Smooth muscle cell (in vitro differentiated cells): ENCODE measurements at regions not wholly inside any gene's neighbourhood (a gene's known extent, or its start where the extent isn't known, plus 50 kb on each side); places are given as distances from the start of the nearest gene placed in this dataset.

ENCODE experiments used
- DNase-seq: peaks from one replicate; lab custom pipeline; 2025; ENCODE audit not compliant: unreplicated experiment; lab: John Stamatoyannopoulos, UW
- H2AFZ ChIP-seq: fragments of 200-600 bp; sonication (generic); 2 replicates; pipeline ENCODE4 v1.6.0; 2016; ENCODE audit warnings: antibody characterized with exemption, low read depth, mild to moderate bottlenecking
- H3F3A ChIP-seq: fragments of 200-600 bp; sonication (generic); 2 replicates; pipeline ENCODE4 v1.6.0; 2017; ENCODE audit warnings: antibody characterized with exemption, low read depth
- H3K27ac ChIP-seq: fragments of 200-600 bp; sonication (generic); 2 replicates; pipeline ENCODE4 v1.5.1; 2016; ENCODE audit warnings: low read depth, mild to moderate bottlenecking
- H3K27me3 ChIP-seq: fragments of 200-600 bp; sonication (generic); 2 replicates; pipeline ENCODE4 v1.6.1; 2016; ENCODE audit warnings: low read depth, mild to moderate bottlenecking
- H3K36me3 ChIP-seq: fragments of 200-600 bp; sonication (generic); 2 replicates; pipeline ENCODE4 v1.5.1; 2016; ENCODE audit warnings: low read depth
- H3K4me1 ChIP-seq: fragments of 200-600 bp; sonication (generic); 2 replicates; pipeline ENCODE4 v1.5.1; 2016; ENCODE audit warnings: low read depth
- H3K4me2 ChIP-seq: fragments of 200-600 bp; sonication (generic); 2 replicates; pipeline ENCODE4 v1.6.0; 2016; ENCODE audit warnings: mild to moderate bottlenecking
- H3K4me3 ChIP-seq: fragments of 200-600 bp; sonication (generic); 2 replicates; pipeline ENCODE4 v1.5.1; 2016; ENCODE audit warnings: mild to moderate bottlenecking
- H3K79me2 ChIP-seq: fragments of 200-600 bp; sonication (generic); 2 replicates; pipeline ENCODE4 v1.6.0; 2016; ENCODE audit warnings: low read depth, mild to moderate bottlenecking
- H3K9ac ChIP-seq: fragments of 200-600 bp; sonication (generic); 2 replicates; pipeline ENCODE4 v1.6.0; 2016; ENCODE audit warnings: low read depth
- H3K9me3 ChIP-seq: fragments of 200-600 bp; sonication (generic); replicated peaks from 2 replicates; pipeline ENCODE4 v1.5.1; 2016; ENCODE audit warnings: low read depth
- H4K20me1 ChIP-seq: fragments of 200-600 bp; sonication (generic); 2 replicates; pipeline ENCODE4 v1.6.0; 2016; ENCODE audit warnings: low read depth
- WGBS: methylation state at CpG from one replicate; pipeline ENCODE4 v1.1.7; 2016; ENCODE audit warnings: low lambda C conversion rate; 5-methylcytosine and 5-hydroxymethylcytosine counted together
- TF ChIP-seq, protein P1 (sequence below): fragments of 200-600 bp; sonication (generic); IDR thresholded peaks from 2 replicates; pipeline ENCODE4 v1.5.1; 2017; ENCODE audit warnings: borderline replicate concordance, mild to moderate bottlenecking, antibody characterized with exemption; ENCODE audit not compliant: insufficient read depth, poor library complexity, severe bottlenecking

DNA sequence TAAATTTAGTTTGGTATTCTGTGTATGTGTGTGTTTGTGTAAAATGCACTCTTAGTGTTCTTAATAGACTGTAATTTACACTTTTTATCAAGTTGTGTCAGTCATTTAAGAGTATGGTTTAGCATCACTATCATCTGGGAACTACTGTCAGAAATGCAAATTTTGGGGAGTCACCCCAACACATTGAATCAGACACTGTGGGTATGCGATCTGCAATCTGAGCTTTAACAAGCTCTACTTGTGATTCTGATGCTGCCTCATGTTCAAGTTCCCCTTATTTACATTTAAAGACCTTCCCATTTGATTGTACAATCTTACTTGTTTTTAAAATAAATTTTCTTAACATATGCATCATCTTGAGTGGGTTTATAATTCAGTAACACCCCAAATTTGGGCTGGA lies 218.1 kb upstream of the FOXP2 start:
- Histone ChIP-seq H3K9ac (no peak overlapping the region), H4K20me1 (no peaks in the 10 kb centered on the region), H3K27me3 (no peaks in the 10 kb centered on the region), H3K4me3 (no peak overlapping the region), H3K4me1 (no peaks in the 10 kb centered on the region), H3F3A (no peaks in the 10 kb centered on the region), H3K36me3 (no peaks in the 10 kb centered on the region), H3K4me2 (no peak overlapping the region), H3K79me2 (no peaks in the 10 kb centered on the region), H3K27ac (no peak overlapping the region), H2AFZ (no peak overlapping the region), H3K9me3 (no peaks in the 10 kb centered on the region)
- DNase-seq, result no peak
- WGBS, result 89% methylated on average over 1 of the region's 1 CpG
- TF ChIP-seq, protein P1, sequence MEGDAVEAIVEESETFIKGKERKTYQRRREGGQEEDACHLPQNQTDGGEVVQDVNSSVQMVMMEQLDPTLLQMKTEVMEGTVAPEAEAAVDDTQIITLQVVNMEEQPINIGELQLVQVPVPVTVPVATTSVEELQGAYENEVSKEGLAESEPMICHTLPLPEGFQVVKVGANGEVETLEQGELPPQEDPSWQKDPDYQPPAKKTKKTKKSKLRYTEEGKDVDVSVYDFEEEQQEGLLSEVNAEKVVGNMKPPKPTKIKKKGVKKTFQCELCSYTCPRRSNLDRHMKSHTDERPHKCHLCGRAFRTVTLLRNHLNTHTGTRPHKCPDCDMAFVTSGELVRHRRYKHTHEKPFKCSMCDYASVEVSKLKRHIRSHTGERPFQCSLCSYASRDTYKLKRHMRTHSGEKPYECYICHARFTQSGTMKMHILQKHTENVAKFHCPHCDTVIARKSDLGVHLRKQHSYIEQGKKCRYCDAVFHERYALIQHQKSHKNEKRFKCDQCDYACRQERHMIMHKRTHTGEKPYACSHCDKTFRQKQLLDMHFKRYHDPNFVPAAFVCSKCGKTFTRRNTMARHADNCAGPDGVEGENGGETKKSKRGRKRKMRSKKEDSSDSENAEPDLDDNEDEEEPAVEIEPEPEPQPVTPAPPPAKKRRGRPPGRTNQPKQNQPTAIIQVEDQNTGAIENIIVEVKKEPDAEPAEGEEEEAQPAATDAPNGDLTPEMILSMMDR, result no peak

GRCh38 chr7:114190387-114190786 lies 224.2 kb upstream of the FOXP2 start:
- H3K79me2 ChIP-seq, result no peaks in the 10 kb centered on the region
- H3K4me2 ChIP-seq, result no peak overlapping the region
- no peak overlapping the region for H2AFZ ChIP-seq
- H3K4me1 ChIP-seq, result no peaks in the 10 kb centered on the region
- WGBS, result 87% methylated on average over 2 of the region's 2 CpGs
- H3K9ac ChIP-seq, result no peak overlapping the region
- TF ChIP-seq, protein P1, result no peak
- no peak for DNase-seq
- no peaks in the 10 kb centered on the region for H3K27me3 ChIP-seq
- no peaks in the 10 kb centered on the region for H4K20me1 ChIP-seq
- H3K36me3 ChIP-seq, result no peaks in the 10 kb centered on the region
- H3K4me3 ChIP-seq, result no peak overlapping the region
- no peaks in the 10 kb centered on the region for H3K9me3 ChIP-seq
- H3F3A ChIP-seq, result no peaks in the 10 kb centered on the region
- H3K27ac ChIP-seq, result no peak overlapping the region

- Histone ChIP-seq H3K79me2 (no peaks in the 10 kb centered on the region), H3K9me3 (no peaks in the 10 kb centered on the region), H3K4me3 (no peak overlapping the region), H3F3A (no peaks in the 10 kb centered on the region), H3K36me3 (no peaks in the 10 kb centered on the region), H4K20me1 (no peaks in the 10 kb centered on the region), H3K27me3 (no peaks in the 10 kb centered on the region), H3K9ac (no peak overlapping the region), H3K4me1 (peaks cover 8% of the 10 kb centered on the region), H2AFZ (no peak overlapping the region), H3K4me2 (peak overlapping the region; percentile 9), H3K27ac (no peak overlapping the region)
- WGBS, result 89% methylated on average over 3 of the region's 3 CpGs
- DNase-seq, result no peak
- TF ChIP-seq, protein P1, result no peak
Measured at GRCh38 chr7:114183311-114184088, 231.1 kb upstream of the FOXP2 start.

DNA sequence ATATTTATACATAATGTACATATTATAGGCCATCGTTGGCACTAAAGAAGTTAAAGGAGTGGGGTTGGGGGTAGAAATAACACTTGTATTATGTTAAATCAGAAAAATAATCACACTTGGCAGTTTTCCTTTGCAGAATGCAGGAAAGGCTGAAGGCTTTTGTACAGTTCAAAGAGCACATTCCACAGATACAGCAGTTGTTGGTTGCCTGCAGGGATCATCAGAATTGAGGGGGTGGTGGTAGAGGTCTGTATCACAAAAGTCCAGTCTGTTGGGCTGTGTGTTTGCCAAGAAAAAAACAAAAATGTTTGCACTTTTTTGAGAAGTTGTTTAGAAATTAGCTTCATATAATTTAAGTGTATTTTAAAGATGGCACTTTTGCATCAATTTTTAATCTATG lies 231.8 kb upstream of the FOXP2 start:
- Histone ChIP-seq H3F3A (no peaks in the 10 kb centered on the region), H4K20me1 (no peaks in the 10 kb centered on the region), H3K79me2 (no peaks in the 10 kb centered on the region), H3K9ac (no peak overlapping the region), H3K27ac (no peak overlapping the region), H3K4me2 (peak overlapping the region; percentile 9), H3K36me3 (no peaks in the 10 kb centered on the region), H3K9me3 (no peaks in the 10 kb centered on the region), H3K4me1 (peaks cover 8% of the 10 kb centered on the region), H3K27me3 (no peaks in the 10 kb centered on the region), H2AFZ (peak overlapping the region; percentile 60), H3K4me3 (no peak overlapping the region)
- WGBS, result 70% methylated on average over 1 of the region's 1 CpG
- DNase-seq, result no peak
- TF ChIP-seq, protein P1, result no peak
